GM19193 (cell line): ENCODE measurements at regions not wholly inside any gene's neighbourhood (a gene's known extent, or its start where the extent isn't known, plus 50 kb on each side); places are given as distances from the start of the nearest gene placed in this dataset.

ENCODE experiments used
- POLR2A ChIP-seq: IDR thresholded peaks from 4 replicates; pipeline ENCODE4 v1.6.1; 2011; ENCODE audit not compliant: insufficient read depth, insufficient read length; ENCODE audit errors: extremely low read depth

- TF ChIP-seq POLR2A = no peak
Measured at GRCh38 chr13:77437267-77437666, 98.2 kb upstream of the SCEL start.

DNA sequence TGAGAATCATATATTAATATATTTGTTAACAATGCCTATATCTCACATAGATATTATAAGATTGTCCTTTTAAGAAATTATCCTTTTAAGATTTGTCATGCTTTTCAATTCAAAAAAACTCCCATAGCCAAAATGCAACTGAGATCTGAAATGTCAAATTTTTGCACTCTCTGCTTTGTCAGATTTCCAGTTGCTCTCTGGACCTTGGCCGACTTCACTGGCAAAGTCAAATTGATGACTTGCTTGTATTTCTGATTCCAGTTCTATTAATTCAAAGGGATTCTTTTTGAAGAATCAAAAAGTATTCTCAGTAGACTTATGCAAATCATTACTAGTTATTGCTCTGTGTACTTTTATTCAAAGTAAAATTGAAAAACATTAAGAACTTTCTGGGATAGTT lies 101.2 kb upstream of the SCEL start:
- TF ChIP-seq POLR2A = no peak

GRCh38 chr13:77431449-77431848 lies 104.1 kb upstream of the SCEL start:
- TF ChIP-seq POLR2A = no peak

DNA sequence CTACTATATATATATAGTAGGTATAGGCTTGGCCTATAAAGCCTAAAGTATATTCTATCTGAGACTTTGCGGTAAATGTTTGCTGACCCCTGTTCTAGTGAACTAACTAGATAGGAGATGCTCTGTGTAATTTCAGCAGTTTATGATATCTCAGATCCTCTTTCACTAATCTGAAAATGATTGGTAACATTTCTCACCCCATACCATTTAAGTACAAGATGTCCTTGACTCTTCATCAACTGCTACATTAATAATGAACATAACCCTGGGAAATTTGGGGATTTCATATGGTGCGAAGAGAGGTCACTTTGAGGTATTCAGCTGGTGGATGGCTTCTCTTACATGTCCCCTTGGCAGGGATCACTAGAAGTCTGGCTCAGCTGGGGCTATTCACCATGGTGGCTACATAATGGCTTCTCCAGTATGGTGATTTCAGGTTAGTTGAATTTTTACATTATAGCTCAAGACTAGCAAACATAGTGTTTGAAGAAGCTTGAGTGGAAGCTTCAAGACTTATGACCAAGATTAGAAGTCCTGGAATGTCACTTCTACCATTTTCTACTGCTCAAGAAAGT lies 103.6 kb upstream of the MYCBP2 start:
- TF ChIP-seq POLR2A = no peak

GRCh38 chr13:77429320-77430142 lies 102.6 kb upstream of the MYCBP2 start:
- TF ChIP-seq POLR2A = peak; percentile 16

GRCh38 chr13:77425705-77426104 lies 98.8 kb upstream of the MYCBP2 start:
- no peak for TF ChIP-seq POLR2A

DNA sequence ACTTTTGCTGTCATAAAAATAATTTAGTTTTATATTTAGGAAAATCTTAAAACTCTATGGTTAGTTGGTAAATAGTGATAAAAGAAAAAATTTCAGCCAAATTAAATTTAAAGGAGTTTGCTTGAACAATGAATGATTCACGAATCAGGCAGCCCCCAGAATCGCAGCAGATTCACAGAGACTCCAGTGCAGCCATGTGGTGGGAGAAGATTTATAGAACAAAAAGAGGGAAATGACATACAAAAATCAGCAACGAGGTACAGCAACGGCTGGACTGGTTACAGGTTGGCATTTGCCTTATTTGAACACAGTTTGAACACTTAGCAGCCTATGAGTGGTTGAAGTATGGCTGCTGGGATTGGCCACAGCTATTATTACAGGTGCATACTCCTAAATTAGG lies 96.4 kb upstream of the MYCBP2 start:
- TF ChIP-seq POLR2A = no peak

DNA sequence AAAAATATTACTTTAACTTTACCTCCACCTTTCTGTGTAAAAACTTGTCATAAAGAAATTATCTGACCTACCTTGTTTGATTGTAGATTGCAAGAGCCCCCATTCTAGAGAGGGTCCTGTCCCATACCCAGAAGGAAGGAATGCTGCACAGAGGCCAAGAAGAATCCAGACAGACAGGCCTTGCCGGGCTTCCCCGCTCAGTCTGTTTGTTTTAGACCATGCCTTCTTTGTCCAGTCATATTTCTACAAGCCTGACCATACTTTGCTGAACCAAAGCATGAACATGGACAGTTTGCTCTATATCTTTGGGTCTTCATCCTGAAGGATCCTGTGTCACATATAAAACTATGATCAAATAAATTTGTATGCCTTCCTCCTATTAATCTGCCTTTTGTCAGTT lies 95.8 kb upstream of the MYCBP2 start:
- no peak for TF ChIP-seq POLR2A

GRCh38 chr13:77417897-77418296 lies 91.0 kb upstream of the MYCBP2 start:
- no peak for TF ChIP-seq POLR2A

- TF ChIP-seq POLR2A = no peak
Measured at GRCh38 chr13:77416666-77417212, 89.8 kb upstream of the MYCBP2 start.

- TF ChIP-seq POLR2A = no peak
Measured at GRCh38 chr13:77415253-77416071, 88.6 kb upstream of the MYCBP2 start.

GRCh38 chr13:77412860-77413259 lies 86.0 kb upstream of the MYCBP2 start:
- TF ChIP-seq POLR2A = no peak

- no peak for TF ChIP-seq POLR2A
Measured at GRCh38 chr13:77412116-77412635, 85.3 kb upstream of the MYCBP2 start.

DNA sequence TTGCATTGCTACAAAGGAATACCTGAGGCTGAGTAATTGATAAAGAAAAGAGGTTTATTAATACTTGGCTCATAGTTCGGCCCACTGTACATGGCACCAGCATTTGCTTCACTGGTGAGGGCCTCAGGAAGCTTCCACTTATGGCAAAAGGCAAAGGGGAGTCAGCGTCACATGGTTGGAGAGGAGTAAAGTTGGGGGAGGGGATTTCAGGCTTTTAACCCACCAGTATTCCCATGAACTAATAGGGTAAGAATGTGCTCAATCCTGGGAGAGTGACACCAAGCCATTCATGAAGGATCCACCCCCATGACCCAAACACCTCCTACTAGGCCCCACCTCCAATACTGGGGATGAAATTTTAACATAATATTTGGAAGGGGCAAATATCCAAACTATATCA lies 82.5 kb upstream of the MYCBP2 start:
- TF ChIP-seq POLR2A = no peak
